Glomerular visceral epithelial cell (primary cell): ENCODE measurements at regions not wholly inside any gene's neighbourhood (a gene's known extent, or its start where the extent isn't known, plus 50 kb on each side); places are given as distances from the start of the nearest gene placed in this dataset.
A peak's percentile ranks its signal among the peaks of the same experiment; 100 is the strongest.

Experiments used
- DNase-seq: peaks from one replicate; pipeline ENCODE4 v3.0.0-alpha.2; 2016; ENCODE audit errors: extremely low spot score

DNA sequence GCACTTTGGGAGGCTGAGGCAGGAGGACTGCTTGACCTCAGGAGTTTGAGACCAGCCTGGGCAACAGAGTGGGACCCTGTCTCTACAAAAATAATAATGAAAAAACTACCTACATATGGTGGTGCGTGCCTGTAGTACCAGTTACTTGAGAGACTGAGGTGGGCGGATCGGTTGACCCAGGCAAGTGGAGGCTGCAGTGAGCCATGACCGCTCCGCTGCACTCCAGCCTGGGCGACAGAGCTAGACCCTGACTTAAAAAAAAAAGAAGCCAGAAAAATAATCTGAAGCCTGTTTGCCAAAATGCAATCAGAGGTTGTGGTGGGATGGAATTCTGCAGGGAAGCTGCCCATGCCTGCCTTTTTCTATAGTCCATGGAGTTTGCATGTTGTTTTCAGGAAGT, 50.4 kb upstream of the GGTA1 start:
- DNase-seq = no peak

DNA sequence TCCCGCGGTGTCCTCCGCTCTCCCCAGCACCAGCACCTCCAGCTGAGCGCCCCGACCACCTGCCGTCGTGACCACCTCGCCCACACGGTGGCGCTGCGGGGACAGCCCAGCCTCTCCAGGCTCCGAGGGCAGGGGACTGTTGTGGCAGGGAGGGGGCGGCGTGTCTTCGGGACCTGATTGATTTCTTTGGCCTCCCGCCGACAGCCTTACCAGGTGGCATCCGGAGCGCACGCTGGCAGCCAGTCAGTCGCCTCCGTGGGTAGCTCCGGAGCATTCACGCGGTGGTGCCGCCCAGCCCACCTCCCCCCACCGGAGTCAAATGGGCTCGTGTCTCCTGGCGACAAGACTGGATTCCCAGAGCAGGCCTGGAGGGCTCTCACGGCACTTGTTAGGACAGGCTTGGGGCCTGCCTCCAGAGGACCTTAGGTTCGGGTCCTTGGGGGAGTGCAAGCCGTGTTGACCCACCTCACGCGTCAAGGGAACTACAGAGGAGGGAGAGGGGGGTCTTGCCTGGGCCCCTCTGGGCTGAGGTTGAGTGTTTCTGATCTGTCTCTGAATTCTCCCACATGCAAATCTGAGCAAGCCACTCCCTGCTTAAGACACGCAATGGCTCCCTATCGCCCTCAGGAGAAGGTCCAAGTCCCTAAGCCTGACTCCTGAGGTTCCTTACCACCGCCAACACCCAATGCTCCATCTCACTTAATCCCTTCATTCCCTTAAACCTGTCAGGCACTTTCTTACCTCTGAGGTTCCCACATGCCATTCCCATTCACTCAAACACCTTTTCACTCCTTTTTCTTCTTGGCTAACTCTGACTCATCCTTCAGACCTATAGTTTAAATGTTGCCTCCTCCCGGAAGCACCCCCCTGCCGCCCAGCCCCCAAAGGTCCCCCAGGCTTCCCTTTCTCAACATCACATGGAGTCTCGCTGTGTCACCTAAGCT, 51.2 kb upstream of the GGTA1 start:
- DNase-seq = peak; percentile 73

DNA sequence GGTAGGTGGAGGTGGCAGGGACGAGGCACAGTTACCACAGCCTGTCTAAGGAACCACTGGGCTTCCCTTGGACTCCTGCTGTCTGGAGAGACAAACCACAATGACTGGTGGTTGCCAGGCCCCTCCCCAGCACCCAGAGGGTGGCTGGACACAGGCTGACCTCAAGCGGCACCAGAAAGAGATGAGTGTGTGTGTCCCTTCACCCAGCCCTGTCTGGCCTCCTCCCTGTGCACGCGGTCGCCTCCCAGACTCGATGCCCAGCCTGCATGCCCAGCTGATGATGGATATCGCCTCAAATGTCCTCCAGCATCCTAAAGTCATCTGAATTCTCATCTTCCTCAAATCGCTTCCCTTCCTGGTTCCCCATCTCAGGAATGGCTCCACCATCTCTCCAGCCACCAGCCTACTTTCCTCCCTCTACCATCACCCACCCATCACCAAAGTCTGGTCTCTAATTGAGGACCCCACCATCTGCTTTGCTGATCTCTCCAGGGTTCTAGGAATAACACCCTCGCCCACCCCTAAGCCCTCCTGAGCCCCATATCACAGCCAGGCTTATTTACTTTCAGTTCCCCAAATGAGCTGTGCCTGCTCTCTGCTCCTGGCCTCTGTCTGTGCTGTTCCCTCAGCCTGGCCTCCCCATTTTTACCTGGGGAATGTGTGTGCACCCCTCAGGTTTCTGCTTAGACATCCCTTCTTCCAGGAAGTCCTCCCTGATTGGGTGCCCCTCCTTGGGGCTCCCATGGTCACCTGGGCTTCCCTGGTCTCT, 52.5 kb upstream of the GGTA1 start:
- DNase-seq = peak; percentile 53

DNA sequence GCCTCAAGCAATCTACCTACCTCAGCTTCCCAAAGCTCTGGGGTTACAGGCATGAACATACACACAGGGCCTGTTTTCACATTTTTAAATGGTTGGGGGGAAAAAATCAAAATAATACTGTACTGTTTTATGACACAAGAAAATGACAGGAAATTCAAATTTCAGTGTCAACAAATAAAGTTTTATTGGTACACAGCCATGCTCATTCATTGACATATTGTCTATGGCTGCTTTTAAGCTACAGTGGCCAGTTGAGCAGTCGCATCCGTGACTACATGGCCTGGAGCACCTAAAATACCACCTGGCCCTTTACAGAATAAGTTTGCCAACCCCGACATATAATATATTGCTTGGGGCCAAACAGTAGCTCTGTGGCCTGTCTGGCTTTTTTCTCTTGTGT, 56.4 kb upstream of the GGTA1 start:
- no peak for DNase-seq

DNA sequence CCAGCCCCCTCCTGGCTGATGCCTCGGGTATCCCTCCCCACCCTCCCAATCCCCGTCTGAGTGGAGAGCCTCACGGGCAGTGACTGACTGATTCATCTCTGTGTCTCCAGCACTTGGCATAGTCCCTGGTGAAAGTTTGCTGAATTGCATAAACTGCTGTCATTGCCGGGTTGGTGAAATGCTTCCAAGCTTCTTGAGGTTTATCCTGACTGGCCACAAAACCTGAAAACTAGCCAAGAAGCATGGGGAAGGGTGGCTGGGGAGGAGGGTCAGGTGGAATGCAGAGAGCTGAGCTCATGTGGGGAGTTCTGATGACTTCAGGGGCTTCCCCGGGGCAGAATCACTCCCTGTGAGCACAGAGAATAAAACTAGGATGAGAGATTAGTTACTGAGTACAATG, 56.9 kb upstream of the GGTA1 start:
- DNase-seq = peak; percentile 98

DNA sequence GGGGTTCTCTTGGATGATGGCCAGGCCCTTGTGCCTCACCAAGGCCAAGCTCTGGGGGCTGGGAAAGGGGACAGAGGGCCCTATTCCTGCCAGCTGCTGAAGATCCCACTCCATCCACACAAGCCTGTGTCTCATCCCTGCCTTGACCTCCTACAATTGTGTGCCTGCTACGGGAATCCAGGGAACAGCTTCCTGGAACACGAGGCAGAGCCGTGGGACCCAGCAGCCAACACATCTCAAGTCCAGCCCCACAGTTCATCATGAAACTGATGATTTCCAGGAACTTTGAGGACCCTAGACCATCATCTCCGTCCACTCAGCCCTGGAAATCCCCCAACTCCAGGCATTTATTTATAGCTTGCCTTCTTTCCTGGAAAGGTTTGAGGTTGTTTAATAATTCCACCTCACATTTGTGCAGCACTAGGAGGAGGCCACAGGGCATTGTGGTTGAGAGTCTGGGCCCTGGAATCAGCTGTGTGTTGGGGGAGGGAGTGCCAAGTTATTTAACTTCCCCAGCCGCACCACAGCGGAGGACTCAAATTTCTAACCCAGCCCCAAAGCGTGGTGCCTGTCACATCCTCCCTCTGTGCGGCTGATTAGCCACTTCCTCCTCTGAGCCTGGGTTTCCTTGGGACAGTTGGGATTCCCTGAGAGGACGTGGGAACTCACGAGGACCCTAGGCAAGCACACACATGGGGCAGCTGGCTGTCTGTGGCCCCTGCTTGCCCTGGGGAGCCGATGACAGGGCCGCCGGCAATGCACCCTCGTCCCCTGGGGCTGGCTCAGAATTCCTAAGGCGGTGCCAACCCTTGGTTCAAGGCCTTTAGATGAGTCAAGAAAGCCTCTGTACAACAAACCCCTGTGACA, 58.2 kb upstream of the GGTA1 start:
- peak; percentile 91 for DNase-seq

DNA sequence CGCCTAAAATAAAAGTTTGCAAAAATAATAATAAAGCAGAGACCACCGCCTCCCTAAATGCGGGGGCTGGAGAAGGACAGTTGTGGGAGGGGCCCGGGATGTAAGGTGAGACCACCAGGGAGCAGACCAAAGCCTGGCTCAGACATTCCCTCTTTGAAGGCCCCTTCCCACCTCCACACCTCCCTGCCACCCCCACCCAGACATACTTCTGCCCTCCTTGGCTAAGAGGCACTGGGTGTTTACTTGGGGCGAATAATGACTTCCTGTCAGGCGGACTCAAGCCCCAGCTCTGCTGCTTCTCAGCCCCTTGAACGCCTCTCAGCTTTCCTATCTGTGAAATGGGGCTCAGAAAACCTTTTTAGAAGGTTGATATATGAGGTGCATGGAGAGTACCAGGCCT, 58.8 kb upstream of the GGTA1 start:
- DNase-seq = no peak

DNA sequence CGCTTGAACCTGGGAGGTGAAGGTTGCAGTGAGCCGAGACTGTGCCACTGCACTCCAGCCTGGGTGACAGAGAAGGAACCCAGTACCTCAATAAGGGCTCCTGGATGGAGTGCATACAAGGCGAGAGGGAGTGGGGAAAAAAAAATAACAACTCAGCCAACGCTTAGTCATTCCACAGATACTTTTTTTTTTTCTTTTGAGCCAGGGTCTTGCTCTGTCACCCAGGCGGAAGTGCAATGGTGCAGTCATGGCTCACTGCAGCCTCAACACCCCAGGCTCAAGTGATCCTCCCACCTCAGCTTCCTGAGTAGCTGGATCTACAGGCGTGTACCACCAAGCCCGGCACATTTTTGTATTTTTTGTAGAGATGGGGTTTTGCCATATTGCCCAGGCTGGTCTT, 59.5 kb upstream of the GGTA1 start:
- DNase-seq = peak; percentile 74

DNA sequence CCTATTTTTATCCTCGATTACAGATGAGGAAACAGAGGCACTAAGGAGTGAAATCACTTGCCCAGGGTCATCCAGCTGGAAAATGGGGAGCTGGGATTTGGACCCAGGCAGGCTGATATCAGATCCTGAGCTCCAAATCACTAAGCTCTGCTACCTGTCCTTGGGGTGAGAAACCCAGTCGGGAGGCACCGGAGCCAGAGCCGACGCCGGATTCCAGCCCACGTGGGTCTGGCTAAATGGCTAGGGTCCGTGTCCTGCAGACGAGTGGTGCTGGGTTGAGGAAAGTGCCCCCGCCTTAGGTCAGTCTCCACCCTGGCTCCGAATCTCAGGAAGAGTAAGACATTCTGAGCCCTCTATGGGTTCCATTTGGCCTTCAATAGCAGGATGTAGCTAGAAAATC, 61.3 kb upstream of the GGTA1 start:
- no peak for DNase-seq

DNA sequence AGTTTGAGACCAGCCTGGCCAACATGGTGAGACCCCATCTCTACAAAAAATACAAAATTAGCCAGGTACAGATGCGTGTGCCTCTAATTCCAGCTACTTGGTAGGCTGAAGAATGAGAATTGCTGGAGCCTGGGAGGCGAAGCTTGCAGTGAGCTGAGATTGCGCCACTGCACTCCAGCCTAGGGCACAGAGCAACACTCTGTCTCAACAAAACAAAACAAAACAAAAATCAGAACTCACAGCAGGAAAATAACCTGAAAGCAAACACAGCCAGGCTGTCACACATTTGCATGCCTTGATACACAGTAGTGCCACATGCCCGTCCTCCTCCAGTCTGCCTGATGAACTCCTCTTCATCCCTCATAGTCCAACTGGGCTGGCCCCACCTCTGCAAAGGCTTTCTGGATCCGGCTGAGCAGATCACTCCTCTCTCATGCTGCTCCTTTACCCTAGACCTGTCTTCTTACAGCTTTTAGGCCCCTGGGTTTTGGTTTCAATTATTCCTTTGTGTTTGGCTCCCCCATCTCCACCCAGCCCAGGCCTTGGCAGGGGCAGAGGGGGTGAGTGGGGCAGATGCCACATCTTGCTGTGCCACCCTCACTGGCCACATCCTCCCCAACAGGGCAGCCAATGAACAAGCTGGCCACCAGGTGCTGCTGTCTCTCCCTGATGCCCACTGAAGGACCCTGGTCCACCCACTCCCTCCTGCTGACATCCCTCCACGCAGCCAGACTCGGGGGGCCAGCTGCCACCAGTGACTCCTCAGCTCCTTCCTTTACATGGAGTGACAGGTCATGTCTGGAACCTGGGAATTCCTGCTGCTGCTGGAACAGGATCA, 62.0 kb upstream of the GGTA1 start:
- DNase-seq = no peak

DNA sequence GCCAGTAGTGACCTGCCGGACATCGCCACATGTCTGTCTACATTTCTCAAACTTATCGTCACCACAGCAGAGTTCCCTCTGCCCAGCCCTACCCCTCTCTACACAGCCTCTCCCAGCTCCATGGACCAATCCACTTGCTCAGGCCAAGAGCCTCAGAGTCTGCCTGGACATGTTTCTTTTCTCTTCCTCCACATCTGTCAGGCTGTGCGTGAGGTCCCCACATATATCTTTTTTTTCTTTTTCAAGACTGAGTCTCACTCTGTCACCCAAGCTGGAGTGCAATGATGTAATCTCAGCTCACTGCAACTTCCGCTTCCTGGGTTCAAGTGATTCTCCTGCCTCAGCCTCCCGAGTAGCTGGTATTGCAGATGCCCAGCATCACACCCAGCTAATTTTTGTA, 62.7 kb upstream of the GGTA1 start:
- DNase-seq = no peak

DNA sequence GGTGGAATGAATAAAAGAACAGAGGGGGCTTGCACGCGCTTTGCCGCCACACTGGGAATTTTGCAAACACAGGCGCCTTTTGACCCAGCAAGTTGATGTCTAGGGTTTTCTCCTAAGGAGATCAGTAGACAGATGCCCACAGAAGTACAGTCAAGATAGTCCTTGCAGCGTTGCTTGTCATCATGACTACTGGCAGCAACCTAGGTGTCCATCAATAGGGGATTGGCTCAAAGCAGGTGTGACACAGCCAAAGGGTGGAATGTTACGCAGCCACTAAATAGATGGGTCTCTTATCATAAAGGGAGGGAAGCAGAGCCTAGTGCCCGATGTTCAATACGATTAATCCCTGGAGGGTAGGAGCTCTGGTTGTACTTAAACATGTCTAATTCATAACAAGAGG, 63.8 kb upstream of the GGTA1 start:
- no peak for DNase-seq

DNA sequence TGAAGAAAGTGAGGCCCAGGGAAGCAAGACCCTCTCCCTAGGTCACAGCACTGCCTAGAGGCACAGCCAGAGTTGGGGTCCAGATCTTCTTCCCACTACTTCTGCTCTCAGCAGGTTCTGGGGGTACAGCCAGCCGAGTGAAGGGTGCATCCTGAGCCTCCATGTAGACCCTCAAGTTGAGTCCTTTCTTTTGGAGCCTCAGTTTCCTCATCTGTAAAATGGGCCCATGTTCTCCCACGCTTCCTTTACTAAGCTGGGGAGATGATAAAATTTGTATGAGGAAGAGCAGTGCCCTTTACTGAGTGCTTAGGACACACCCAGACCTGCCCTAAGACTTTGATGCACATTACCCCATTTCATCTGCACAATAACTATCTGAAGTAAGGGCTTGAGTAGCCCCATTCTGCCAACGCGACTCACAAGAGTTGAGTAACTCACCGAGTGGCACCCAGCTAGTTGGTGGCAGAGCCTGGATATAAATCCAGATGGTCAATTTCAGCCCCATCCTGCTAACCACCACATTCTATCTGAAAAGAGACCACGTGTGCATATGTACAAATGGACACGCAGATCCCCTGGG, 64.3 kb upstream of the GGTA1 start:
- DNase-seq = no peak

DNA sequence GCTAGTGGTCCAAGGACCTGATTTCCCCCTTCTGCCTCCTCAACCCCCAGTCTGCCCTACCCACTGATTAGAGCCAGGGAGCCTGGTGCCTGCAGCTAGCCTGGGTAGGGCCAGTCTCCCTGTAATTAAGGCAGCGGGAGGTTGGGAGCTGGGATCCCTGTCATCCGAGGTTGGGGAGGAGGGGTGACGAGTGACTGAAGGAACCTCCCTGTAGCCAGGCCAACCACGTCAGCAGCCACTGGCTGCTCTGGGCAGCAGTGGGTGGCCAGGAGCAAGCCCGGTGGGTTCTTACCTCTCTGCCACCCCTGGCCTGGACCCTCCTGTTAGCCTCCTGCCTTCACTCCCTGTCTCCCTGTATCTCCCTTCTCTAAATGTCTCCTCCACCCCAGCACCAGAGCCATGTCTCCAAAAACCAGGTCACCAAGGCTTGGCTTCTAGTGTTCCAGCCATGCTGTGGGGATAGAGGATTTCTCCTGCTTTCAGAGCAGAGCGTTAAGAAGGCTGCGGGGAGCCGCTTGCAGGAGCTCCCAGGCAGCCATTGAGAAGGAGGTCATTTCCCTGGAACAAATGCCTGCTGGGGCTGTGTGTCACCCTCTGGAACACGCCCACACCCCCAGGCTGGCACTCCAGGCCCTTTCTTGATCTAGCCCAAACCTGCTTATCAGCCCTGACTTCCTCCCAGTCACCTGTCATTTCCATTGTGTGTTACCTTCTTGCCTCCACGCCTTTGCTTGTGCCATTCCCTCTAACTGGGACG, 65.0 kb upstream of the GGTA1 start:
- no peak for DNase-seq

DNA sequence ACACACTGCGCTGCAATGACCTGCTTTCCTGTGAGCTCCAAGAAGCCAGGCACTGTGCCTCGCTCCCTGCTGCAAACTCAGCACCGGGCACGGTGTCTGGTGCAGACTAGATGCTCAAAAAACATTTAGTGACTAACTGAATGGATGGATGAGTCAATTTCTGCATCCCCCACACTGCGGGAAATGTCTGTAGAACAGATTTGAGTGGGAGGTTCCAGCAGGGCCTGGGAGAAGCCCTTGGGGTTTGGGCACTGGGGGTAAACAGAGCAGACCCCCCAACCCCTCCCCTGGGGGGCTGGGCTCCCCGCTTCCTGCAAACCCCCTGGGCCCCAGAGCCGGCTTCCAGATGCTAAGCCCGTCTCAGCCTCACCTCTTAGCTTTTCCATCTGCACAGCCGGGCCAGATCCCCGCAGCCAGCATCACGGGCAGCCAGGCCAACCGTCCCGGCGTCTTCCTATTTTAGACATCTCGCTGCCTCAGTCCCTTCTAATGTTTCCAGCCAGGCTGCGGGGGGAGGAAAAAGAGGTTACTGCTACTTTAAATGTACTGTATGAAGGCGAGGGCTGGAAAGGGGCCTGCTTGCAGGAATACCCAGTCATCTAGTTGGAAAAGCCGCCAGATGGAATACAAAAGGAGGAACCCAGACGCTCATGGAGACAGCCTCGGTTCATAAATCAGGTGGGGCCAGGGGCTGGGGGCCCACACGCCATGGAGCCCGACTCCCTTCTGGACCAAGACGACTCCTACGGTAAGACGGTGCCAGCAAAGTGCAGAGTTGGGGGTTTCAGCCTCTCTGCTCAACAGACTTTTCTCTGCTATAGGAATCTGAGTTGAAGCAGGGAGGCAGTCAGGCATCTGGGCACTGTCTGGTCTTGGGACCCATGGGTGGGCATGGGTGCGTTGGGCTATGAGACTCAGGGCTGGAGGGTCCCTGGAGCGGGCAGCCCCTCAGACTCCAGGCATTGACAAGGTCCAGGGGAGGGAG, 67.1 kb upstream of the GGTA1 start:
- peak; percentile 13 for DNase-seq

DNA sequence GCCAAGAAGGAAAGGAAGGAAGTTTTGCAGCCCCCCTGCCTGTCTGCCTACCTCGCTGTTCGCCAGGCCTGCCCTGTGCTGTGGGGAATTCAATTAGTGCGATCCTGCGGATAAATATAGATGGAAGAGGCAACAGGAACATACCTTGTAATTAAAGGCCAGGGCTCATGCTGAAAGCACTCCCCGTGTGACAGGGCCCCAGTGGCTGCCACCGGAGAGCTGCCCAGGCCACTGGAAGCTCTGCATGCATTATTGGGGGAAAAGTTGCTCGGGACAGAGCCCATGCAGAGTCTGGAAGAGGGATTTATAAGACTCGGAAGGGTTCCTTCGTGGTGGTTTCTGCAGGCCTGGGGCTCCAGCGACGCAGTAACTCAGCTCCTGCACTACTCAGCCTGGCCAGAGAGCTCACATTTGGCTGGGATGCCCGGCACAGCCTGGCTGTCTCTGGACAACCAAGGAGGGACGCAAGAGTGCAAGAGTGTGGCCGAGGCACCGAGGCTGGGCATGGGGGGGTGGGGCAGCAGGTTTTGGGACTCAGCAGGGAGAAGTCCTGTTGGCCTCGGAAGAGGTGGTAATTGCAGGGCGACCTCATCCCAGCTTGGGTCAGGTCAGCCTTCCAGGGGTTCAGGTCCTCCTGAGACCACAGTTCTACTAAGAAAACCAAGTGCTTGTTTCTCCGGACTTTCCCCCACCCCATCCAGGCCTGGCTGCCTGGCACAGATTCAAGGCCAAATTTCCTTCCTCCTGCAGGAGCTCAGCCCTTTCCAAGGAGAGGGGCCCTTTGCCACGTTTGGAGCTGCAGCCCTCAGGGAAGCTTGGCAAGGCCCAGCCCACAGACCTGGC, 68.1 kb upstream of the GGTA1 start:
- no peak for DNase-seq

DNA sequence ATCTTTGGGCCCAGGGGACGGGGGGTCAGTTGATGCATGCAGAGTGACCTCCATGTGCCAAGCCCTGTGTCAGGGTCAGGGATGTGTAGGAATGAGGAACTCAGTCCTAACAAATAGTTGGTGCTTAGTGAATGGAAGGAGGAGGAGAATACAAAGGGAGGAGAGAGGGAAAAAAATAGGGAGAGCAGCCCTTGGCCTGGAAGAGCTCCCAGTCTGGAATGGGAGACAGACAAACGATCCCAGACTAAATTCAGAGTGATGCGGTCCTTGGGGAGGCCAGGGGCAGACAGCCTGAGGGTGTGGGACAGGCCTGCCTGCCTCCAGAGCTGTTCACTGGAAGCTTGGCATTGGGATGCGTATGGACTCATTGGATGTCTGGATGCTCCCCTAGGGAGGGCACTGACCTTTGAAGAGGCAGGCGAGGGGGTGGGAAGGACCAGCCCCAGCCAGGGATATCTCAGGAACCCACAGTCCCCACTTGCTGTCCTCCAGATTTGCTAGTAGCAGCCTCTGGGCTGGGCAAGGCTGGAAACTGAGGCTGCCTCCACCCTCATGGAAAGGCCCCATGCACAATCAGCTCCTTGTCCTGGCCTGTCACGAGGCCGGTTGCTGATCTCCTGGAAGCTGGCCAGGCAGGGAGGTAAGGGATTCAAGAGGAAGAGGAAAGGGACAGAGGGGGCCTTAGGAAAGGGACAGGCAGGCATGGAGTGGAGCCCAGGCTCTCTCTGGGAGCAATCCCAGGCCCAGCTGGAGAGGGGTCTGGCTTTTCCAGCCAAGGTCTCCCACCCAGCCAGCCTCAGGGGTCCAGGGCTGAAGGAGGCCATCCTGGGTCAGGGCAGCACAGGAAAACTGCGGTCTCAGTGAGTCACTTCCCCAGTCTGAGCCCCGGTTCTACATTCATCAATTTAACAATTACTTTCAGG, 69.0 kb upstream of the GGTA1 start:
- no peak for DNase-seq
